ENCODE measurements at regions not wholly inside any gene's neighbourhood (a gene's known extent, or its start where the extent isn't known, plus 50 kb on each side); places are given as distances from the start of the nearest gene placed in this dataset.

GRCh38 chr5:90293931-90294330 lies 115.6 kb downstream of the CETN3 start:
- H4K20me1 ChIP-seq (ENCODE audit: insufficient read depth): no peaks in the 10 kb centered on the region
- H3K9ac ChIP-seq: no peak overlapping the region
- TF ChIP-seq EZH2phosphoT487 (IDR thresholded peaks at IDR 0.05; ENCODE audit: insufficient read depth, low read depth) (no peak), EZH2 (IDR thresholded peaks at IDR 0.05; ENCODE audit: insufficient read depth, poor library complexity, severe bottlenecking) (no peak)
- 0 out of 2 replicates have a peak, but pooled peaks cover 10% of the 10 kb centered on the region for H3K27me3 ChIP-seq (replicated peaks; ENCODE audit: insufficient read depth)
- in situ Hi-C loops (cut with MboI): no loop called here
- DNase-seq: peak; percentile 62
- H3F3A ChIP-seq (ENCODE audit: insufficient read depth): no peaks in the 10 kb centered on the region
- no peak overlapping the region for H2AFZ ChIP-seq
- H3K36me3 ChIP-seq (ENCODE audit: low read depth): no peaks in the 10 kb centered on the region
- H3K27ac ChIP-seq: no peak overlapping the region
- H3K4me3 ChIP-seq: no peak overlapping the region
- 53 to 66% methylated on average over 2 of the region's 2 CpGs for WGBS, 2 experiments (ENCODE audit: low coverage in 1 of 2, low lambda C conversion rate in 2 of 2, missing lambda C conversion rate in 2 of 2)
- H3K4me1 ChIP-seq (ENCODE audit: insufficient read depth): no peaks in the 10 kb centered on the region
- no peaks in the 10 kb centered on the region for H3K9me3 ChIP-seq (ENCODE audit: low read depth)
- no peak overlapping the region for H3K4me2 ChIP-seq (ENCODE audit: unreplicated experiment)
- no peaks in the 10 kb centered on the region for H3K9me2 ChIP-seq (ENCODE audit: insufficient read depth)
- H3K79me2 ChIP-seq (ENCODE audit: insufficient read depth): no peaks in the 10 kb centered on the region

- H3K36me3 ChIP-seq (ENCODE audit: low read depth): no peaks in the 10 kb centered on the region
- no peaks in the 10 kb centered on the region for H3K4me1 ChIP-seq (ENCODE audit: insufficient read depth)
- 59% methylated on average over 5 of the region's 5 CpGs for WGBS, 2 experiments (ENCODE audit: low coverage in 1 of 2, low lambda C conversion rate in 2 of 2, missing lambda C conversion rate in 2 of 2)
- no peak overlapping the region for H3K4me3 ChIP-seq
- H4K20me1 ChIP-seq (ENCODE audit: insufficient read depth): no peaks in the 10 kb centered on the region
- no peak for DNase-seq
- TF ChIP-seq EZH2 (IDR thresholded peaks at IDR 0.05; ENCODE audit: insufficient read depth, poor library complexity, severe bottlenecking): no peak
- no peak for TF ChIP-seq EZH2phosphoT487 (IDR thresholded peaks at IDR 0.05; ENCODE audit: insufficient read depth, low read depth)
- no peaks in the 10 kb centered on the region for H3K9me3 ChIP-seq (ENCODE audit: low read depth)
- no peak overlapping the region for H2AFZ ChIP-seq
- no peak overlapping the region for H3K27ac ChIP-seq
- in situ Hi-C loops (cut with MboI): no loop called here
- H3K27me3 ChIP-seq (replicated peaks; ENCODE audit: insufficient read depth): 0 out of 2 replicates have a peak, but pooled peaks cover 7% of the 10 kb centered on the region
- no peak overlapping the region for H3K9ac ChIP-seq
- H3F3A ChIP-seq (ENCODE audit: insufficient read depth): no peaks in the 10 kb centered on the region
- no peak overlapping the region for H3K4me2 ChIP-seq (ENCODE audit: unreplicated experiment)
- H3K9me2 ChIP-seq (ENCODE audit: insufficient read depth): no peaks in the 10 kb centered on the region
- no peaks in the 10 kb centered on the region for H3K79me2 ChIP-seq (ENCODE audit: insufficient read depth)
These were observed 118.9 kb downstream of the CETN3 start for GRCh38 chr5:90290648-90291047.

GRCh38 chr5:90289837-90290236 lies 119.7 kb downstream of the CETN3 start:
- Histone ChIP-seq H3K9me2 (ENCODE audit: insufficient read depth) (no peaks in the 10 kb centered on the region), H4K20me1 (ENCODE audit: insufficient read depth) (no peaks in the 10 kb centered on the region), H3K27me3 (replicated peaks; ENCODE audit: insufficient read depth) (0 out of 2 replicates have a peak, but pooled peaks cover 2% of the 10 kb centered on the region), H3K4me2 (ENCODE audit: unreplicated experiment) (no peak overlapping the region), H3K9ac (no peak overlapping the region), H3K9me3 (ENCODE audit: low read depth) (no peaks in the 10 kb centered on the region), H3K4me1 (ENCODE audit: insufficient read depth) (no peaks in the 10 kb centered on the region), H3K27ac (no peak overlapping the region), H3F3A (ENCODE audit: insufficient read depth) (no peaks in the 10 kb centered on the region), H3K4me3 (no peak overlapping the region), H3K79me2 (ENCODE audit: insufficient read depth) (no peaks in the 10 kb centered on the region), H2AFZ (no peak overlapping the region), H3K36me3 (ENCODE audit: low read depth) (no peaks in the 10 kb centered on the region)
- TF ChIP-seq EZH2 (IDR thresholded peaks at IDR 0.05; ENCODE audit: insufficient read depth, poor library complexity, severe bottlenecking): no peak
- no peak for TF ChIP-seq EZH2phosphoT487 (IDR thresholded peaks at IDR 0.05; ENCODE audit: insufficient read depth, low read depth)
- WGBS, 2 experiments (ENCODE audit: low coverage in 1 of 2, low lambda C conversion rate in 2 of 2, missing lambda C conversion rate in 2 of 2): 14 to 27% methylated on average over 5 of the region's 5 CpGs
- DNase-seq: no peak
- in situ Hi-C loops (cut with MboI): no loop called here

GRCh38 chr5:90287036-90287435 lies 122.5 kb downstream of the CETN3 start:
- Histone ChIP-seq H3K79me2 (ENCODE audit: insufficient read depth) (no peaks in the 10 kb centered on the region), H3K9me3 (ENCODE audit: low read depth) (no peaks in the 10 kb centered on the region), H3K27ac (no peak overlapping the region), H3K36me3 (ENCODE audit: low read depth) (no peaks in the 10 kb centered on the region), H3K9ac (no peak overlapping the region), H4K20me1 (ENCODE audit: insufficient read depth) (no peaks in the 10 kb centered on the region), H3K4me2 (ENCODE audit: unreplicated experiment) (no peak overlapping the region), H3K4me3 (no peak overlapping the region), H2AFZ (no peak overlapping the region), H3K9me2 (ENCODE audit: insufficient read depth) (no peaks in the 10 kb centered on the region), H3K27me3 (replicated peaks; ENCODE audit: insufficient read depth) (no peaks in the 10 kb centered on the region), H3K4me1 (ENCODE audit: insufficient read depth) (no peaks in the 10 kb centered on the region), H3F3A (ENCODE audit: insufficient read depth) (no peaks in the 10 kb centered on the region)
- 12 to 18% methylated on average over 1 of the region's 1 CpG for WGBS, 2 experiments (ENCODE audit: low coverage in 1 of 2, low lambda C conversion rate in 2 of 2, missing lambda C conversion rate in 2 of 2)
- no peak for DNase-seq
- in situ Hi-C loops (cut with MboI): no loop called here
- TF ChIP-seq EZH2phosphoT487 (IDR thresholded peaks at IDR 0.05; ENCODE audit: insufficient read depth, low read depth): no peak
- no peak for TF ChIP-seq EZH2 (IDR thresholded peaks at IDR 0.05; ENCODE audit: insufficient read depth, poor library complexity, severe bottlenecking)

- no peaks in the 10 kb centered on the region for H3F3A ChIP-seq (ENCODE audit: insufficient read depth)
- no peaks in the 10 kb centered on the region for H3K4me1 ChIP-seq (ENCODE audit: insufficient read depth)
- no peak overlapping the region for H3K9ac ChIP-seq
- H3K4me2 ChIP-seq (ENCODE audit: unreplicated experiment): no peak overlapping the region
- H2AFZ ChIP-seq: no peak overlapping the region
- no peaks in the 10 kb centered on the region for H3K79me2 ChIP-seq (ENCODE audit: insufficient read depth)
- H3K36me3 ChIP-seq (ENCODE audit: low read depth): no peaks in the 10 kb centered on the region
- no peaks in the 10 kb centered on the region for H3K9me2 ChIP-seq (ENCODE audit: insufficient read depth)
- no peak overlapping the region for H3K27ac ChIP-seq
- H3K4me3 ChIP-seq: no peak overlapping the region
- 6 to 17% methylated on average over 1 of the region's 1 CpG for WGBS, 2 experiments (ENCODE audit: low coverage in 1 of 2, low lambda C conversion rate in 2 of 2, missing lambda C conversion rate in 2 of 2)
- TF ChIP-seq EZH2 (IDR thresholded peaks at IDR 0.05; ENCODE audit: insufficient read depth, poor library complexity, severe bottlenecking) (no peak), EZH2phosphoT487 (IDR thresholded peaks at IDR 0.05; ENCODE audit: insufficient read depth, low read depth) (no peak)
- in situ Hi-C loops (cut with MboI): no loop called here
- DNase-seq: no peak
- H3K27me3 ChIP-seq (replicated peaks; ENCODE audit: insufficient read depth): no peaks in the 10 kb centered on the region
- no peaks in the 10 kb centered on the region for H4K20me1 ChIP-seq (ENCODE audit: insufficient read depth)
- no peaks in the 10 kb centered on the region for H3K9me3 ChIP-seq (ENCODE audit: low read depth)
These were observed 124.0 kb downstream of the CETN3 start for GRCh38 chr5:90285581-90285980.
